ENCODE measurements at regions not wholly inside any gene's neighbourhood (a gene's known extent, or its start where the extent isn't known, plus 50 kb on each side); places are given as distances from the start of the nearest gene placed in this dataset.

GRCh38 chr16:79721270-79721669 lies 120.7 kb upstream of the MAF start:
- no peak for TF ChIP-seq CTCF (IDR thresholded peaks at IDR 0.05; ENCODE audit: insufficient read depth, low read length, poor library complexity, severe bottlenecking)
- no peak for TF ChIP-seq EZH2phosphoT487 (conservative IDR thresholded peaks at IDR 0.05; ENCODE audit: low read length)

Measured in SU-DHL-6 (cell line).